ENCODE measurements at regions not wholly inside any gene's neighbourhood (a gene's known extent, or its start where the extent isn't known, plus 50 kb on each side); places are given as distances from the start of the nearest gene placed in this dataset.
A peak's percentile ranks its signal among the peaks of the same experiment; 100 is the strongest.

- Mint-ChIP-seq H3K27ac (no peak overlapping the region), H3K36me3 (peaks cover 10% of the 10 kb centered on the region)
- no peaks in the 10 kb centered on the region for H3K36me3 ChIP-seq
These were observed 451.1 kb upstream of the SOX5 start for GRCh38 chr12:24400533-24400932.

GRCh38 chr12:24398605-24399004 lies 449.1 kb upstream of the SOX5 start:
- Histone ChIP-seq H2AFZ (replicated peaks) (no peak overlapping the region), H3K4me1 (peaks cover 20% of the 10 kb centered on the region), H3K9me3 (ENCODE audit: low read depth) (no peaks in the 10 kb centered on the region), H3K4me3 (no peak overlapping the region), H3K9ac (no peak overlapping the region), H3F3A (ENCODE audit: low read depth) (no peaks in the 10 kb centered on the region), H3K36me3 (no peaks in the 10 kb centered on the region), H3K79me2 (ENCODE audit: low read depth) (no peaks in the 10 kb centered on the region), H4K20me1 (ENCODE audit: low read depth) (no peaks in the 10 kb centered on the region), H3K27me3 (no peaks in the 10 kb centered on the region), H3K27ac (no peak overlapping the region), H3K4me2 (no peak overlapping the region)
- Mint-ChIP-seq H3K9me3 (peaks cover 3% of the 10 kb centered on the region), H3K27me3 (ENCODE audit: insufficient read depth, low read depth) (peaks cover 2% of the 10 kb centered on the region), H3K27ac (no peak overlapping the region), H3K4me1 (peaks cover 25% of the 10 kb centered on the region), H3K4me3 (no peak overlapping the region), H3K36me3 (peaks cover 14% of the 10 kb centered on the region)
- DNase-seq (ENCODE audit: low spot score): no peak
- TF ChIP-seq EZH2 (IDR thresholded peaks at IDR 0.05) (no peak), CTCF (IDR thresholded peaks at IDR 0.05) (no peak), EZH2phosphoT487 (IDR thresholded peaks at IDR 0.05) (no peak)

More at GRCh38 chr12:24400533-24400932, 451.1 kb upstream of the SOX5 start:
- H3K4me2 ChIP-seq: no peak overlapping the region
- no peak for DNase-seq (ENCODE audit: low spot score)
- H2AFZ ChIP-seq (replicated peaks): no peak overlapping the region
- no peak overlapping the region for H3K4me3 ChIP-seq
- peaks cover 15% of the 10 kb centered on the region for H3K4me1 ChIP-seq
- no peaks in the 10 kb centered on the region for H4K20me1 ChIP-seq (ENCODE audit: low read depth)
- H3K27ac ChIP-seq: no peak overlapping the region
- Mint-ChIP-seq H3K9me3 (no peaks in the 10 kb centered on the region), H3K4me3 (no peak overlapping the region), H3K4me1 (peaks cover 23% of the 10 kb centered on the region), H3K27me3 (ENCODE audit: insufficient read depth, low read depth) (no peaks in the 10 kb centered on the region)
- no peaks in the 10 kb centered on the region for H3F3A ChIP-seq (ENCODE audit: low read depth)
- H3K27me3 ChIP-seq: no peaks in the 10 kb centered on the region
- no peak for TF ChIP-seq EZH2 (IDR thresholded peaks at IDR 0.05)
- TF ChIP-seq EZH2phosphoT487 (IDR thresholded peaks at IDR 0.05): no peak
- no peak for TF ChIP-seq CTCF (IDR thresholded peaks at IDR 0.05)
- H3K9me3 ChIP-seq (ENCODE audit: low read depth): no peaks in the 10 kb centered on the region
- H3K79me2 ChIP-seq (ENCODE audit: low read depth): no peaks in the 10 kb centered on the region
- H3K9ac ChIP-seq: no peak overlapping the region

GRCh38 chr12:24396224-24396623 lies 446.8 kb upstream of the SOX5 start:
- no peak overlapping the region for H3K4me3 ChIP-seq
- Mint-ChIP-seq H3K4me1 (peaks cover 25% of the 10 kb centered on the region), H3K4me3 (no peak overlapping the region), H3K36me3 (peaks cover 20% of the 10 kb centered on the region), H3K27ac (peak overlapping the region; percentile 84), H3K27me3 (ENCODE audit: insufficient read depth, low read depth) (peaks cover 2% of the 10 kb centered on the region), H3K9me3 (peaks cover 15% of the 10 kb centered on the region)
- peak overlapping the region; percentile 12 for H3K4me2 ChIP-seq
- H3K4me1 ChIP-seq: peaks cover 27% of the 10 kb centered on the region
- H3K79me2 ChIP-seq (ENCODE audit: low read depth): no peaks in the 10 kb centered on the region
- no peak overlapping the region for H3K27ac ChIP-seq
- DNase-seq (ENCODE audit: low spot score): peak; percentile 47
- no peaks in the 10 kb centered on the region for H3K9me3 ChIP-seq (ENCODE audit: low read depth)
- no peak overlapping the region for H3K9ac ChIP-seq
- H3K36me3 ChIP-seq: no peaks in the 10 kb centered on the region
- no peaks in the 10 kb centered on the region for H3K27me3 ChIP-seq
- H2AFZ ChIP-seq (replicated peaks): peak overlapping the region; percentile 1
- TF ChIP-seq CTCF (IDR thresholded peaks at IDR 0.05) (no peak), EZH2phosphoT487 (IDR thresholded peaks at IDR 0.05) (no peak), EZH2 (IDR thresholded peaks at IDR 0.05) (no peak)
- no peaks in the 10 kb centered on the region for H3F3A ChIP-seq (ENCODE audit: low read depth)
- H4K20me1 ChIP-seq (ENCODE audit: low read depth): no peaks in the 10 kb centered on the region

Measured in neural progenitor cell (in vitro differentiated cells).